ENCODE measurements at regions not wholly inside any gene's neighbourhood (a gene's known extent, or its start where the extent isn't known, plus 50 kb on each side); places are given as distances from the start of the nearest gene placed in this dataset.
"Not testable (repeated sequence)": the region's sequence is repeated elsewhere in the genome, so short reads cannot be mapped to it uniquely, and the experiment has no call there.

DNA sequence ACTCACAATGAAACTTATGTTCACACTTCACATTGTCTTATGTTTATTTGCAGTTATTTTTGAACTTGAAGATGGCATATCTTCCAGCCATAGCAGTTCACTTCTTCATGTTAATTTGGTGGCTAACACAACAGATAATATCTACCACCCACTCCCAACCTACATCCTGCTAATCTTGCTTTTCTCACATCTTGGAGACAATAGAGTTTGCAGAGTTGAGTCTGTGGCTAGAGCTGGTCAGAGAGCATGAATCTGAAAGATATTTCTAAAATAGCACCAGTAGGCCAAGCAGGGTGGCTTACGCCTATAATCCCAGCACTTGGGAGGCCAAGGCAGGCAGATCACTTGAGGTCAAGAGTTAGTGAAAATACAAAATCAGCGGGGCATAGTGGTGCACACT lies 85.6 kb upstream of the CLPB start:
- H2AK5ac ChIP-seq (ENCODE audit: low read length); H2BK120ac ChIP-seq (ENCODE audit: low read depth, low read length); H3K4me3 ChIP-seq (ENCODE audit: low read length); H3K79me1 ChIP-seq (ENCODE audit: low read length); H3K79me2 ChIP-seq (ENCODE audit: control insufficient read depth, insufficient read depth, low read length); H3K18ac ChIP-seq (ENCODE audit: low read length); H2BK5ac ChIP-seq (ENCODE audit: low read length); H4K8ac ChIP-seq (ENCODE audit: low read depth, low read length); H3K4me1 ChIP-seq (ENCODE audit: control insufficient read depth, low read depth, low read length); H3K9ac ChIP-seq (ENCODE audit: low read length); H3K36me3 ChIP-seq (ENCODE audit: control insufficient read depth, insufficient read depth, low read length); H3K56ac ChIP-seq (ENCODE audit: low read length); H4K5ac ChIP-seq (ENCODE audit: low read length); H2BK15ac ChIP-seq (replicated peaks; ENCODE audit: low read depth); H3K23ac ChIP-seq (ENCODE audit: low read length); H3K27me3 ChIP-seq (ENCODE audit: insufficient read depth, low read length, poor library complexity); H3K4ac ChIP-seq (ENCODE audit: low read depth, low read length); H3K4me2 ChIP-seq (ENCODE audit: low read length); H3K27ac ChIP-seq (ENCODE audit: low read depth, low read length): not testable (repeated sequence)
- no CpG with 5 or more reads among the region's 2 CpGs for WGBS (ENCODE audit: extremely low coverage, insufficient coverage, low lambda C conversion rate)
- DNase-seq: peak; percentile 54

DNA sequence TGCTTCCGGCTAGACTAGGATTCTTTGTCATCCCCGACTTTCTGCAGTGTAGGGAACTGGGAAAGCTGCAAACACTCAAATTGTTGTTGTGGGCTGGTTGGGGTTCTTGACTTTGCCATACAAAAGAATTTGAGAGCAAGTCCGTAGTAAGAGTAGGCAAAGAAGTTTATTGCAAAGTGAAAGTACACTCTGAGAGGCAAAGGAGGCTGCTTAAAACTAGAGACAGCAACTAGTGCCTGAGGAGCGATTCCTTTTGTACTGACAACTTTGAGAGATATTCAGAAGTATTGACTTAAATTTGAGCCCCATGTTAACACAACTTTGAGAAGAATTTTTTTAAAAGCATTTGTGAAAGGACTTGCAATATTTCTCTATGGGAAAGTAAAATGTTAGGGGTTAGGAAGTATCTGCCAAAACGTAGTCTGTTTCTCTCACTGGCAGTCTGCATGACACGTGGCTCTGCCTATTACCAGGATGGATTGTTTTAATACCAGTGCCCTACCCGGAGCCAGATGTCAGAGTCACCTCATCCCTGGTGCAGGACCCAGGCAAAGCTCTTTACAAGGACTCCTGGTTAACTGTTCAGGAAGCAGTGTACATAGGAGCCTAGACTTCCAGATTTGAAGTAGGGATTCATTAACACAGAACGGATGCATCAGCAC lies 85.0 kb upstream of the CLPB start:
- no CpG with 5 or more reads among the region's 8 CpGs for WGBS (ENCODE audit: extremely low coverage, insufficient coverage, low lambda C conversion rate)
- Histone ChIP-seq H3K4ac (ENCODE audit: low read depth, low read length) (no peak overlapping the region), H4K5ac (ENCODE audit: low read length) (no peak overlapping the region), H2BK120ac (ENCODE audit: low read depth, low read length) (no peak overlapping the region), H3K56ac (ENCODE audit: low read length) (peak overlapping the region; percentile 49), H2AK5ac (ENCODE audit: low read length) (no peak overlapping the region), H3K4me1 (ENCODE audit: control insufficient read depth, low read depth, low read length) (peaks cover 2% of the 10 kb centered on the region), H3K27me3 (ENCODE audit: insufficient read depth, low read length, poor library complexity) (no peaks in the 10 kb centered on the region), H3K4me2 (ENCODE audit: low read length) (no peak overlapping the region), H3K9ac (ENCODE audit: low read length) (no peak overlapping the region), H2BK5ac (ENCODE audit: low read length) (peak overlapping the region; percentile 3), H3K79me1 (ENCODE audit: low read length) (no peaks in the 10 kb centered on the region), H4K8ac (ENCODE audit: low read depth, low read length) (no peak overlapping the region), H2BK15ac (replicated peaks; ENCODE audit: low read depth) (no peak overlapping the region), H3K18ac (ENCODE audit: low read length) (no peak overlapping the region), H3K4me3 (ENCODE audit: low read length) (no peak overlapping the region), H3K23ac (ENCODE audit: low read length) (no peak overlapping the region), H3K27ac (ENCODE audit: low read depth, low read length) (no peak overlapping the region), H3K79me2 (ENCODE audit: control insufficient read depth, insufficient read depth, low read length) (no peaks in the 10 kb centered on the region), H3K36me3 (ENCODE audit: control insufficient read depth, insufficient read depth, low read length) (no peaks in the 10 kb centered on the region)
- no peak for DNase-seq

DNA sequence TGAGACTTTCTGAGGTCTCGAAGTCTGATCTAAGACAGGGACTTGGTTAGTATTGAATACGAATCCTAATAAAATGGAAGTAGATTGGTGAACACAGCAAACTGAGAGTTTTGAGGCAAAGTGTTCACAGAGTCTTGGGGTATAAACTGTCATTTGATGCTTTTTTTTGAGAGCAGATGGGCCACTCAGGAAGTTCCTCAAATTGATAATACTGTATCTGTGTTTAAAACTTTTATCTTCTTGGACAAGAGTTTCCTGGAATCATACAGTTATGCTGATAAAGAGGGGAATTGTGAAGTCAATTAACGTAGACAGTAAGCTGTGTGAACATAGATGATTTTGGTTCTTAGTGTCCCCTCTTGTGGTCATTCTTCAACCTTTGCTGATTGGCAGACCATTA lies 80.0 kb upstream of the CLPB start:
- Histone ChIP-seq H3K56ac (ENCODE audit: low read length) (no peak overlapping the region), H2AK5ac (ENCODE audit: low read length) (no peak overlapping the region), H3K18ac (ENCODE audit: low read length) (no peak overlapping the region), H3K27me3 (ENCODE audit: insufficient read depth, low read length, poor library complexity) (no peaks in the 10 kb centered on the region), H2BK15ac (replicated peaks; ENCODE audit: low read depth) (no peak overlapping the region), H3K4me1 (ENCODE audit: control insufficient read depth, low read depth, low read length) (no peaks in the 10 kb centered on the region), H4K8ac (ENCODE audit: low read depth, low read length) (no peak overlapping the region), H3K79me1 (ENCODE audit: low read length) (no peaks in the 10 kb centered on the region), H3K4me3 (ENCODE audit: low read length) (no peak overlapping the region), H3K79me2 (ENCODE audit: control insufficient read depth, insufficient read depth, low read length) (no peaks in the 10 kb centered on the region), H3K36me3 (ENCODE audit: control insufficient read depth, insufficient read depth, low read length) (no peaks in the 10 kb centered on the region), H3K27ac (ENCODE audit: low read depth, low read length) (no peak overlapping the region), H4K5ac (ENCODE audit: low read length) (no peak overlapping the region), H3K9ac (ENCODE audit: low read length) (no peak overlapping the region), H3K4me2 (ENCODE audit: low read length) (no peak overlapping the region), H3K4ac (ENCODE audit: low read depth, low read length) (no peak overlapping the region), H2BK120ac (ENCODE audit: low read depth, low read length) (no peak overlapping the region), H3K23ac (ENCODE audit: low read length) (no peak overlapping the region), H2BK5ac (ENCODE audit: low read length) (no peak overlapping the region)
- no peak for DNase-seq
- WGBS (ENCODE audit: extremely low coverage, insufficient coverage, low lambda C conversion rate): no CpG with 5 or more reads among the region's 3 CpGs

DNA sequence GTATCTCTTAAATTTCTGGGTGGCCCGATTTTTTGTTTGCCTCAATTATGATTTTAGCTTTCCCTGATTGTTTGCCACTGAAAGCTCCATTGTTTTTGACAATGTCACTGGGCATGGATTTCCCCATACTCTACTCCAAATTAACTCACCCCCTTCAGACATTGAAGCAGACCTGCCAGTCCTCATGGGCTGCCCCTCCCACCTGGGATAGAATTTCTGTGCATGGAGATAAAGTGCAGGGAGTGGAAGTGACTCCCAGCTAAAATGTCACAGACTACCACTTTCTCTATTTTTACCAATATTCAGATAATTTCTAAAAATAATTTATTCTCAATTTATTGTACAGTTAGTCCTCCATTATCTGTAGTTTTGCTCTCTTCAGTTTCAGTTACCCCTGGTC lies 79.1 kb upstream of the CLPB start:
- H2AK5ac ChIP-seq (ENCODE audit: low read length): no peak overlapping the region
- H4K8ac ChIP-seq (ENCODE audit: low read depth, low read length): no peak overlapping the region
- H3K9ac ChIP-seq (ENCODE audit: low read length): no peak overlapping the region
- no peak overlapping the region for H3K4me3 ChIP-seq (ENCODE audit: low read length)
- no peak overlapping the region for H3K18ac ChIP-seq (ENCODE audit: low read length)
- no peak overlapping the region for H3K4me2 ChIP-seq (ENCODE audit: low read length)
- H4K5ac ChIP-seq (ENCODE audit: low read length): no peak overlapping the region
- WGBS (ENCODE audit: extremely low coverage, insufficient coverage, low lambda C conversion rate): no CpG with 5 or more reads among the region's 1 CpG
- H2BK15ac ChIP-seq (replicated peaks; ENCODE audit: low read depth): no peak overlapping the region
- H2BK5ac ChIP-seq (ENCODE audit: low read length): no peak overlapping the region
- H2BK120ac ChIP-seq (ENCODE audit: low read depth, low read length): no peak overlapping the region
- H3K56ac ChIP-seq (ENCODE audit: low read length): no peak overlapping the region
- no peaks in the 10 kb centered on the region for H3K79me1 ChIP-seq (ENCODE audit: low read length)
- no peak overlapping the region for H3K4ac ChIP-seq (ENCODE audit: low read depth, low read length)
- H3K27me3 ChIP-seq (ENCODE audit: insufficient read depth, low read length, poor library complexity): no peaks in the 10 kb centered on the region
- no peaks in the 10 kb centered on the region for H3K36me3 ChIP-seq (ENCODE audit: control insufficient read depth, insufficient read depth, low read length)
- H3K4me1 ChIP-seq (ENCODE audit: control insufficient read depth, low read depth, low read length): no peaks in the 10 kb centered on the region
- H3K23ac ChIP-seq (ENCODE audit: low read length): no peak overlapping the region
- DNase-seq: no peak
- H3K79me2 ChIP-seq (ENCODE audit: control insufficient read depth, insufficient read depth, low read length): no peaks in the 10 kb centered on the region
- no peak overlapping the region for H3K27ac ChIP-seq (ENCODE audit: low read depth, low read length)

DNA sequence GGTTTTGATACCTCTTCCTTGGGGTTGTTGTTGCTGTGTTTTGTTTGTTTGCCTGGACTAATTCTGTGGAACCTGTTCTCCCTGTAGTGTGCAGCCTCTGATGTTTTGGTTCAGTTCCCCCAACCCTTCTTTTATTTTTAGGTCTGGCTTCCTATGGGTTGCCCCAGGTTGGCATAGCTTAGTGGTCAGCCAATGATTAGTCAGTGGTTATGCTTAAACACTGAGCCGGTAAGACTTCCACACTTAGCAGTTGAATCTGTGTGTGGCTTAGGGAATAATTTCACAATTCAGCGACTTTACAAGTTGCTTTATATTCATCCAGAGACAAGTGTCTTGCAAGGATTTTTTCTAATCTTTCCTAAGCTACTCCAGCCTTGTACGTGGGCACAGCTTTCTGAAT lies 78.6 kb upstream of the CLPB start:
- H3K79me2 ChIP-seq (ENCODE audit: control insufficient read depth, insufficient read depth, low read length): no peaks in the 10 kb centered on the region
- H2BK15ac ChIP-seq (replicated peaks; ENCODE audit: low read depth): no peak overlapping the region
- H3K9ac ChIP-seq (ENCODE audit: low read length): no peak overlapping the region
- H3K27me3 ChIP-seq (ENCODE audit: insufficient read depth, low read length, poor library complexity): no peaks in the 10 kb centered on the region
- H3K36me3 ChIP-seq (ENCODE audit: control insufficient read depth, insufficient read depth, low read length): no peaks in the 10 kb centered on the region
- H3K18ac ChIP-seq (ENCODE audit: low read length): no peak overlapping the region
- no peak overlapping the region for H3K56ac ChIP-seq (ENCODE audit: low read length)
- no peak overlapping the region for H3K27ac ChIP-seq (ENCODE audit: low read depth, low read length)
- H2BK120ac ChIP-seq (ENCODE audit: low read depth, low read length): no peak overlapping the region
- H2BK5ac ChIP-seq (ENCODE audit: low read length): no peak overlapping the region
- H4K5ac ChIP-seq (ENCODE audit: low read length): no peak overlapping the region
- no peak overlapping the region for H3K4me2 ChIP-seq (ENCODE audit: low read length)
- DNase-seq: no peak
- H2AK5ac ChIP-seq (ENCODE audit: low read length): no peak overlapping the region
- H3K4ac ChIP-seq (ENCODE audit: low read depth, low read length): no peak overlapping the region
- no peak overlapping the region for H3K23ac ChIP-seq (ENCODE audit: low read length)
- no CpG with 5 or more reads among the region's 3 CpGs for WGBS (ENCODE audit: extremely low coverage, insufficient coverage, low lambda C conversion rate)
- H3K4me1 ChIP-seq (ENCODE audit: control insufficient read depth, low read depth, low read length): no peaks in the 10 kb centered on the region
- no peak overlapping the region for H3K4me3 ChIP-seq (ENCODE audit: low read length)
- no peak overlapping the region for H4K8ac ChIP-seq (ENCODE audit: low read depth, low read length)
- no peaks in the 10 kb centered on the region for H3K79me1 ChIP-seq (ENCODE audit: low read length)

DNA sequence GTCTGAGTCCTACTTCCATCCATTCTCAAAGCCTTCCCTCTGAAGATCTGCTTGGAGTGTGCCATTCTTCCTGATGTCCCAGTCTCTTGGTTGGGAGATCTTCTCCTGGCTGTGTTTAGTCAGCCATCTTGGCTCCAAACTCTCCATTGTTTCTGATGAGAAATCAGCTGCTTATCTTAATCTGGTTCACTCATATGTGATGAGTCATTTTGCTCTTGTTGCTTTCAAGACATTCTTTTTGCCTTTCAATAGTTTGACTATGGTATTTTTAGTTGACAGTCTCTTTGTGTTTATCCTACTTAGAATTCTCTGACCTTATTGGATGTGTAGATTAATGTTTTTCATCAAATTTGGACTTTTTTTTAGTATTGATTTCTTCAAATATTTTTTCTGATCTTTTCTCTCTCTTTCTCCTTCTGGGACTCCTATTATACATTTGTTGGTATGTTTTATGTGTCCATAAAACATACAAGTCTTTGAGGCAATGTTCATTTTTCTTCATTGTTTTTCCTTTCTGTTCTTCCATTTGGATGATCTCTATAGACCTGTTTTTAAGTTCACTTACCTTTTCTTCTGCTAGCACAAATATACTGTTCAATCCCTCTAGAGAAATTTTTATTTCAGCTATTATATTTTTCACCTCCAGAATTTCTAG lies 77.2 kb upstream of the CLPB start:
- H3K56ac ChIP-seq (ENCODE audit: low read length): no peak overlapping the region
- no peaks in the 10 kb centered on the region for H3K79me1 ChIP-seq (ENCODE audit: low read length)
- H3K4me3 ChIP-seq (ENCODE audit: low read length): no peak overlapping the region
- H3K27ac ChIP-seq (ENCODE audit: low read depth, low read length): no peak overlapping the region
- no peak for DNase-seq
- H3K23ac ChIP-seq (ENCODE audit: low read length): no peak overlapping the region
- H3K18ac ChIP-seq (ENCODE audit: low read length): no peak overlapping the region
- no peaks in the 10 kb centered on the region for H3K4me1 ChIP-seq (ENCODE audit: control insufficient read depth, low read depth, low read length)
- H3K9ac ChIP-seq (ENCODE audit: low read length): no peak overlapping the region
- H3K36me3 ChIP-seq (ENCODE audit: control insufficient read depth, insufficient read depth, low read length): no peaks in the 10 kb centered on the region
- no peaks in the 10 kb centered on the region for H3K79me2 ChIP-seq (ENCODE audit: control insufficient read depth, insufficient read depth, low read length)
- H4K5ac ChIP-seq (ENCODE audit: low read length): no peak overlapping the region
- no peak overlapping the region for H3K4ac ChIP-seq (ENCODE audit: low read depth, low read length)
- H3K27me3 ChIP-seq (ENCODE audit: insufficient read depth, low read length, poor library complexity): no peaks in the 10 kb centered on the region
- no peak overlapping the region for H2BK5ac ChIP-seq (ENCODE audit: low read length)
- H2BK120ac ChIP-seq (ENCODE audit: low read depth, low read length): no peak overlapping the region
- no peak overlapping the region for H4K8ac ChIP-seq (ENCODE audit: low read depth, low read length)
- no peak overlapping the region for H2BK15ac ChIP-seq (replicated peaks; ENCODE audit: low read depth)
- H3K4me2 ChIP-seq (ENCODE audit: low read length): no peak overlapping the region
- H2AK5ac ChIP-seq (ENCODE audit: low read length): no peak overlapping the region
